Astrocyte of the spinal cord (primary cell): ENCODE measurements at regions not wholly inside any gene's neighbourhood (a gene's known extent, or its start where the extent isn't known, plus 50 kb on each side); places are given as distances from the start of the nearest gene placed in this dataset.

Experiments
- DNase-seq: peaks from one replicate; pipeline ENCODE4 v3.0.0; 2011; ENCODE audit warnings: low read depth, low spot score
- H3K4me3 ChIP-seq: 2 replicates; pipeline ENCODE4 v1.5.1; 2011; ENCODE audit warnings: low read depth, mild to moderate bottlenecking, low read length, moderate library complexity
- in situ Hi-C: cut with HindIII; loops from 2 replicates; pipeline ENCODE4 v1.10.0; 2017; ENCODE audit warnings: low sequenced_read_pairs
- TF ChIP-seq, protein P1 (sequence below): IDR thresholded peaks from 2 replicates; pipeline ENCODE4 v1.5.1; 2012; ENCODE audit warnings: low read depth, mild to moderate bottlenecking, low read length, inconsistent platforms

GRCh38 chr7:15798081-15798480 is 111.6 kb upstream of the MEOX2 start:
- in situ Hi-C loops: no loop called here
- TF ChIP-seq, protein P1, sequence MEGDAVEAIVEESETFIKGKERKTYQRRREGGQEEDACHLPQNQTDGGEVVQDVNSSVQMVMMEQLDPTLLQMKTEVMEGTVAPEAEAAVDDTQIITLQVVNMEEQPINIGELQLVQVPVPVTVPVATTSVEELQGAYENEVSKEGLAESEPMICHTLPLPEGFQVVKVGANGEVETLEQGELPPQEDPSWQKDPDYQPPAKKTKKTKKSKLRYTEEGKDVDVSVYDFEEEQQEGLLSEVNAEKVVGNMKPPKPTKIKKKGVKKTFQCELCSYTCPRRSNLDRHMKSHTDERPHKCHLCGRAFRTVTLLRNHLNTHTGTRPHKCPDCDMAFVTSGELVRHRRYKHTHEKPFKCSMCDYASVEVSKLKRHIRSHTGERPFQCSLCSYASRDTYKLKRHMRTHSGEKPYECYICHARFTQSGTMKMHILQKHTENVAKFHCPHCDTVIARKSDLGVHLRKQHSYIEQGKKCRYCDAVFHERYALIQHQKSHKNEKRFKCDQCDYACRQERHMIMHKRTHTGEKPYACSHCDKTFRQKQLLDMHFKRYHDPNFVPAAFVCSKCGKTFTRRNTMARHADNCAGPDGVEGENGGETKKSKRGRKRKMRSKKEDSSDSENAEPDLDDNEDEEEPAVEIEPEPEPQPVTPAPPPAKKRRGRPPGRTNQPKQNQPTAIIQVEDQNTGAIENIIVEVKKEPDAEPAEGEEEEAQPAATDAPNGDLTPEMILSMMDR: no peak
- no peak for DNase-seq
- no peak overlapping the region for H3K4me3 ChIP-seq

DNA sequence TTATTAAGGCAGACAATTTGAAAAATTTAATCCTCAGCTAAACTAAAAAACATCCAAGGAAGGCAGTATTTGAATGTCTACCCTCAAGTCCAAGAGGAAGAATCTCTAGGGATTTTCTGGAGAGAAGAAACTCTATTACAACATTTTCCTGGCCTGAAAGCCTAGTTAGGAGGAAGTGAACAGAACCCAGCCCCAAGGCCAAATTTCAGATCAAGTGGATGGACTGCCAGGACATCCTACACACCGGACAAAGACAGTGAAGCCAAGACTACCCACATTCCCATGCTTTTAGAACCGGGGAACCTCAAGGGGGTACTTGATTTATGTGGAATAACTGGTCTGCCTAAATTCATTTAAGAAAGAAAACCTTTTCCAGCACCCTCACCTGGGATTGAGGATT is 108.9 kb upstream of the MEOX2 start:
- no peak for DNase-seq
- TF ChIP-seq, protein P1: no peak
- H3K4me3 ChIP-seq: no peak overlapping the region
- in situ Hi-C loops: no loop called here

- in situ Hi-C loops: no loop called here
- no peak for DNase-seq
- TF ChIP-seq, protein P1: no peak
- H3K4me3 ChIP-seq: no peak overlapping the region
Observed at GRCh38 chr7:15794801-15795200, 108.3 kb upstream of the MEOX2 start.

GRCh38 chr7:15784694-15785030 is 98.2 kb upstream of the MEOX2 start:
- in situ Hi-C loops: no loop called here
- H3K4me3 ChIP-seq: no peak overlapping the region
- TF ChIP-seq, protein P1: no peak
- DNase-seq: no peak

DNA sequence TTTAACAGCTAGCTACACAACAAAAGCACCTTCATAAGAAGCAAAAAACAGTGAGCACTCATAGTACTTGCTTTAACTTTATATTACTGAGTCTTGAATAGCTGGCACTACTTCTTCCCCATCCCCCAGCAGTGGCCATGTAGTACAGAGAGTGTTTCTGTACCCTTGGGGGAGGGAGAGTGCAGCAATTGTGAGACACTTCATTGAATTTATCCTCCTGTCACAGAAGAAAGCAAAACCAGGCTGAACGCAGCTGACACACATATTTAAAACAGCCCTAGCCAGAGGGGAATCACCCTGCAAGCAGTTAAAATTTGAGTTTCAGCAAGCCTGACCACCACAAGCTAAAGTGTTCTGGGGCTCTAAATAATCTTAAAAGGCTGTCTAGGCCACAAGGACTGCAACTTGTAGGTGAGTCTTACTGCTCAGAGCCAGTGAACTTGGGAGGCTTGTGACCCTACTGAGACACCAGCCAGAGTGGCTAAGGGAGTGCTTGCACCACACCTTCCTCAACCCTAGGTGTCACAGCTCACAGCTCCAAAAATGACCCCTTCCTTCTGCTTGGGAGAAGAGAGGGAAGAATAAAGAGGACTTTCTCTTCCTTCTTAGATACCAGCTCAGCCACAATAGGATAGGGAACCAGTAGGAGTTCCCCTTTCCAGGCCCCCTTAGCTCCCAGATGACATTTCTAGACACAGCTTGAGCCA is 97.7 kb upstream of the MEOX2 start:
- H3K4me3 ChIP-seq: no peak overlapping the region
- no peak for DNase-seq
- in situ Hi-C loops: no loop called here
- TF ChIP-seq, protein P1: no peak

DNA sequence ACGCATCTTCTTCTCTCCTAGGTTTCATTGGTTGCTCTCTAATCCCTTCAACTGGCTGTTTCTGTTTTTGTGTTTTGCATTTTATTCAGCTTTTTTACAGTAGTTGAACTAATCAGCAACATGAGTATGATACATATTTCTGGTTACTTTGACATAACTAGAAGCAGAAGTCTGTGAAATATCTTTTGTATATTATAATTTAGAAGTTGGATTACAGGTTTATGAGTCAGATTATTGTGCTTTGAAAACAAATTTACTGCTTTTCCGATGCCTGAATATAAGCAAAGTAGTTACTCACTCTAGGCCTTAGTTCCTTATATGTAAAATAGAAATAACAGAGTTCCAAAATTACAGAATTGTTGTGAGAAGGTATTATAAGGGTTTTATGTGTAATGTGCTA is 96.2 kb upstream of the MEOX2 start:
- in situ Hi-C loops: no loop called here
- TF ChIP-seq, protein P1: no peak
- no peak for DNase-seq
- no peak overlapping the region for H3K4me3 ChIP-seq
